Karpas-422 (cell line): ENCODE measurements at regions not wholly inside any gene's neighbourhood (a gene's known extent, or its start where the extent isn't known, plus 50 kb on each side); places are given as distances from the start of the nearest gene placed in this dataset.

ENCODE experiments used
- DNase-seq: peaks from one replicate; pipeline ENCODE4 v3.0.0-alpha.2; 2015
- H2AFZ ChIP-seq: fragments of 200-600 bp; sonication (generic); 2 replicates; pipeline ENCODE4 v1.6.1; 2014; ENCODE audit warnings: antibody characterized with exemption, low read length, mixed read lengths
- H3K27ac ChIP-seq: fragments of 200-600 bp; sonication (generic); 2 replicates; pipeline ENCODE4 v1.5.1; 2014; ENCODE audit warnings: mild to moderate bottlenecking, low read length, moderate library complexity
- H3K27me3 ChIP-seq: fragments of 200-600 bp; sonication (generic); 2 replicates; pipeline ENCODE4 v1.6.1; 2014; ENCODE audit warnings: low read length, mixed read lengths
- H3K36me3 ChIP-seq: fragments of 200-600 bp; sonication (generic); 2 replicates; pipeline ENCODE4 v1.6.1; 2014; ENCODE audit warnings: low read length, mixed read lengths; ENCODE audit not compliant: insufficient read depth
- H3K4me1 ChIP-seq: fragments of 200-600 bp; sonication (generic); 2 replicates; pipeline ENCODE4 v1.6.1; 2014; ENCODE audit warnings: mild to moderate bottlenecking, low read length, mixed read lengths
- H3K4me2 ChIP-seq: fragments of 200-600 bp; sonication (generic); 2 replicates; pipeline ENCODE4 v1.6.1; 2014; ENCODE audit warnings: low read length, low read depth, mild to moderate bottlenecking; ENCODE audit not compliant: poor library complexity, severe bottlenecking
- H3K4me3 ChIP-seq: fragments of 200-600 bp; sonication (generic); 2 replicates; pipeline ENCODE4 v1.5.1; 2014; ENCODE audit warnings: mild to moderate bottlenecking, antibody characterized with exemption, low read length, mixed read lengths
- H3K79me2 ChIP-seq: fragments of 200-600 bp; sonication (generic); 2 replicates; pipeline ENCODE4 v1.6.1; 2014; ENCODE audit warnings: mild to moderate bottlenecking, low read length, mixed read lengths
- H3K9ac ChIP-seq: fragments of 200-600 bp; sonication (generic); 2 replicates; pipeline ENCODE4 v1.6.0; 2014; ENCODE audit warnings: low read length
- H3K9me2 ChIP-seq: fragments of 200-600 bp; sonication (generic), shearing (Covaris generic); replicated peaks from 2 replicates; pipeline ENCODE4 v1.6.0; 2014; ENCODE audit warnings: mild to moderate bottlenecking, low read length, moderate library complexity; ENCODE audit not compliant: insufficient read depth
- H3K9me3 ChIP-seq: fragments of 300-700, 200-600 bp; sonication (generic); 2 replicates; pipeline ENCODE4 v1.6.1; 2014; ENCODE audit warnings: low read length, mixed read lengths
- H4K20me1 ChIP-seq: fragments of 200-600 bp; sonication (generic); 2 replicates; pipeline ENCODE4 v1.6.1; 2014; ENCODE audit warnings: mild to moderate bottlenecking, antibody characterized with exemption, low read length, low read depth; ENCODE audit not compliant: insufficient read depth

DNA sequence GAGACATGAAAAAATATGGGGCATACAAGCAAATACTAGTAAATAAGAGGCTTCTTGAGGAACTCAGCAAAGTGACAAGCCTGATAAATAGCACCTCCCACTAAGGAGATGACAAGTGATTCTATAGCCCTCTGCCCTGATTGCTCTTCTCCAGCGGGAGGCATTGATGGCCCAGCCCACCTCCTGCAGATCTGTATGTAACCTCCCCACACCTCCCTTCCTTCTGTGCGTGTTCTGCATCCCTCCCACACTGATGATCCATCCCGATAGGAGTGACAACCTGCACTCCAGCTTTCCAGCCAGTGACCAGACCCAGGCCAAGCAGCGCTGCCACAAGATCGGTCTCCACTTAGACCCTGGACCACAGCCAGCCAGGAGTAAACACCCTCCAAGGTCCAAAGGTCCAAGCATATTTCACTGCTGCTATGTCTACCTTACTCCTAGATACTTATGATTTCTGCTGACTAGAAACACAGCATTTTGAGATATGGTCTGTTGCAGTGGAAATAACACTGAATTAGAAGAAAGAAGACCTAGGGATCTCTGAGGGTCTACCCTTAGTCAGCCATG lies 176.1 kb downstream of the BRINP2 start:
- no peaks in the 10 kb centered on the region for H3K9me2 ChIP-seq
- no peak overlapping the region for H3K27ac ChIP-seq
- no peak overlapping the region for H3K9ac ChIP-seq
- H3K79me2 ChIP-seq = no peaks in the 10 kb centered on the region
- no peaks in the 10 kb centered on the region for H3K36me3 ChIP-seq
- no peaks in the 10 kb centered on the region for H3K9me3 ChIP-seq
- no peak overlapping the region for H3K4me2 ChIP-seq
- H3K4me3 ChIP-seq = no peak overlapping the region
- DNase-seq = no peak
- H2AFZ ChIP-seq = no peak overlapping the region
- H3K4me1 ChIP-seq = no peaks in the 10 kb centered on the region
- no peaks in the 10 kb centered on the region for H3K27me3 ChIP-seq
- no peaks in the 10 kb centered on the region for H4K20me1 ChIP-seq

DNA sequence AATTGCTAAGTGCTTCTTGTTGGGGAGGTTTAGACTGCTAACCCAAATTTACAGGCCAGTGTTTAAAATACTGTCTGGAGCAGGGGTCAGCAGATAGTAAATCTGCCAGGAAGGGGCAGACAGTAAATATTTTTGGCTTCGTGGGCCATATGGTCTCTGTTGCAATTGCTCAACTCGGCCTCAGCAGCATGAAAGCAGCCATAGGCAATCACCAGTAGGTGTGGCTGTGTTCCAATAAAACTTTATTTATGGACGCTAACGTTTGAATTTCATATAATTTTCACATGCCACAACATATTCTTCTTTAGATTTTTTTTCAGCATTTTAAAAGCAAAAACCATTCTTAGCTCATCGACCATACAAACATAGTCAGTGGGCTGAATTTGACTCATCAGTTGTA lies 172.7 kb downstream of the BRINP2 start:
- no peak overlapping the region for H3K9ac ChIP-seq
- H3K27ac ChIP-seq = no peak overlapping the region
- H2AFZ ChIP-seq = no peak overlapping the region
- no peaks in the 10 kb centered on the region for H3K27me3 ChIP-seq
- no peak overlapping the region for H3K4me2 ChIP-seq
- no peaks in the 10 kb centered on the region for H4K20me1 ChIP-seq
- no peak for DNase-seq
- H3K79me2 ChIP-seq = no peaks in the 10 kb centered on the region
- H3K36me3 ChIP-seq = no peaks in the 10 kb centered on the region
- no peaks in the 10 kb centered on the region for H3K4me1 ChIP-seq
- H3K4me3 ChIP-seq = no peak overlapping the region
- no peaks in the 10 kb centered on the region for H3K9me3 ChIP-seq
- no peaks in the 10 kb centered on the region for H3K9me2 ChIP-seq

DNA sequence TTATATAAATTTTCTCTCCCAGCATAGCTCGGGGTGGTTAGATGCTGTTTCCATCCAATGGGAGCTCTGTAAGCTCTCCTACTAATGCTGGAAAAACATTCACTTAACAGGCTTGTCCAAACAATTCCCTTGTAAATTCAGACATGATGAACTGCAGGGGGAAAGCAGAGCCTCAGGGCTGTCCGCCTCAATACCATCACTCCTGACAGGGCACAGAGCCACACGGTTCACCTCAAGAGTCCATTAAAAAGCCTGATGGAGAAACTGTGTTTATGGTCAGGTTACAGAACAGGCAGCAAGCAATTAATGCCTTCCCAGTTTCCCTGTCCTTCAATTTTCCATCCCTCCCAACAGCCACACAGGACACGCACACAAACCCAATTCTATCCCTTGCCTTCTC lies 171.0 kb downstream of the BRINP2 start:
- no peak overlapping the region for H3K4me3 ChIP-seq
- no peaks in the 10 kb centered on the region for H3K36me3 ChIP-seq
- no peak overlapping the region for H3K9ac ChIP-seq
- H4K20me1 ChIP-seq = no peaks in the 10 kb centered on the region
- H3K4me2 ChIP-seq = no peak overlapping the region
- no peaks in the 10 kb centered on the region for H3K27me3 ChIP-seq
- H2AFZ ChIP-seq = no peak overlapping the region
- no peaks in the 10 kb centered on the region for H3K79me2 ChIP-seq
- no peak overlapping the region for H3K27ac ChIP-seq
- no peak for DNase-seq
- H3K4me1 ChIP-seq = no peaks in the 10 kb centered on the region
- H3K9me2 ChIP-seq = no peaks in the 10 kb centered on the region
- H3K9me3 ChIP-seq = no peaks in the 10 kb centered on the region

DNA sequence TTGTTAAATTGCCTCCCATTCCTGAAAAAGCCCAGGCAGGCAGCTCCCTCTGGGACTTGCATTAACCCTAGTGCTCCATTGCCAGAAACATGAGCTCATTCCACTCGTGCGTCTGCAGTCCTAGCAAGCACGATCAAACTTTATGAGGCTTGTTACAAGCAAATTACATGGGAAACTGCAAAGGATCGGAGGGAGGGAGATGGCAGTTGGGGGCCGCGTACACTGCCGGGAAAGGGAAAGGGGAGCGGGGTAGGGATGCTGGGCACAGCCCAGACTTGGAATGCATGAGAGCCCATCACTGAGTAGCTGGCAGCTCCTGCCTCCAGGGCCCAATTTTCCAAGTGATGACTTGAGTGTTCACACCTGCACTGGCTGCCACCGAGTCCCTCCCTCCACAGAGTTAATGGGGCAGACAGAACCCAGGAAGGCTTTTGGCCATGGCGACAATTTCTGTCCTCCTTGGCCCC lies 169.9 kb downstream of the BRINP2 start:
- H3K4me2 ChIP-seq = no peak overlapping the region
- H3K4me1 ChIP-seq = no peaks in the 10 kb centered on the region
- no peaks in the 10 kb centered on the region for H3K27me3 ChIP-seq
- no peaks in the 10 kb centered on the region for H3K9me2 ChIP-seq
- H4K20me1 ChIP-seq = no peaks in the 10 kb centered on the region
- H3K9me3 ChIP-seq = no peaks in the 10 kb centered on the region
- H3K27ac ChIP-seq = no peak overlapping the region
- H3K36me3 ChIP-seq = no peaks in the 10 kb centered on the region
- no peak for DNase-seq
- H3K9ac ChIP-seq = no peak overlapping the region
- no peak overlapping the region for H3K4me3 ChIP-seq
- no peak overlapping the region for H2AFZ ChIP-seq
- no peaks in the 10 kb centered on the region for H3K79me2 ChIP-seq

DNA sequence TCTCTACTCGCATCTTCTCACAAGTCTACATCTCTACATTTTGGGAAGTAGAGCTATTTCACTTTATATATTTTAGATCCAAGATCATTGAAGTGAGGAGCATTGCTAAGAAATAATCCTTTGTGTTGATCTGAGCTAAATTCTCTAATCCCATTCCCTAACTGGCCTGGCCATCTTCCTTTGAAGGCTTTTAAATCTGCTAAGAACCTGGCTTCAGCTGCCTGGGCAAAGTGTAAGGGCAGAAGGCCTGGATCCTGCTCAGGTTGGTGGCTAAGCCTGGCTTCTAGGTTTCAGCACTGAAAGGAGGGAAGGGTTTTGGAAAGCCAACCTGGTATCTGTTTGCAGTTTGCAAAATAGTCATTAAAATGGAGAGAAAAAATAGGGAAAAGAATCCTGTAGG lies 167.6 kb downstream of the BRINP2 start:
- Histone ChIP-seq H3K9me3 (no peaks in the 10 kb centered on the region), H3K9ac (no peak overlapping the region), H3K4me1 (no peaks in the 10 kb centered on the region), H3K9me2 (no peaks in the 10 kb centered on the region), H3K79me2 (no peaks in the 10 kb centered on the region), H3K36me3 (no peaks in the 10 kb centered on the region), H4K20me1 (no peaks in the 10 kb centered on the region), H2AFZ (no peak overlapping the region), H3K4me2 (no peak overlapping the region), H3K27me3 (no peaks in the 10 kb centered on the region), H3K4me3 (no peak overlapping the region), H3K27ac (no peak overlapping the region)
- no peak for DNase-seq

DNA sequence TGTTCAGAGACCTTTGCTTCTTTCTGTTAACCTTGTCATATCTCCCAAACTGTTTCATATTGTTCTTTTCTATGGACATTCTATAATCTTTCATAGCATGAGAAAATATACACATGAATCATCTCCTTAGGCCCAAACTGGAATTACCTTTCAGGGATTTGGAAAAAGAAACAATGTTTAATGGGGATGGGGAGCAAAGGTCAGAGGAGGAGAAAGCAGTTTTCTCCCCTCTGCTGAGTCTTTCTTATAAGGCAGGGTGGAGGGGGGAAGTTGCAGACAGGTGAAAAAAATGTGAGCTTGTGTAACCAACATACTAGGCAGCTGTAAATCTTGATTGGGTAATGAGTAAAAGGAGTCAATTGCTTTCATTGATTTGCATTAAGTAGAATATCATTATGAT lies 164.1 kb downstream of the BRINP2 start:
- H3K9me2 ChIP-seq = no peaks in the 10 kb centered on the region
- H3K36me3 ChIP-seq = no peaks in the 10 kb centered on the region
- no peak overlapping the region for H3K4me2 ChIP-seq
- H4K20me1 ChIP-seq = no peaks in the 10 kb centered on the region
- no peak for DNase-seq
- H3K9ac ChIP-seq = no peak overlapping the region
- H3K79me2 ChIP-seq = no peaks in the 10 kb centered on the region
- H3K4me1 ChIP-seq = no peaks in the 10 kb centered on the region
- H3K4me3 ChIP-seq = no peak overlapping the region
- H3K27ac ChIP-seq = no peak overlapping the region
- no peaks in the 10 kb centered on the region for H3K27me3 ChIP-seq
- no peak overlapping the region for H2AFZ ChIP-seq
- no peaks in the 10 kb centered on the region for H3K9me3 ChIP-seq

DNA sequence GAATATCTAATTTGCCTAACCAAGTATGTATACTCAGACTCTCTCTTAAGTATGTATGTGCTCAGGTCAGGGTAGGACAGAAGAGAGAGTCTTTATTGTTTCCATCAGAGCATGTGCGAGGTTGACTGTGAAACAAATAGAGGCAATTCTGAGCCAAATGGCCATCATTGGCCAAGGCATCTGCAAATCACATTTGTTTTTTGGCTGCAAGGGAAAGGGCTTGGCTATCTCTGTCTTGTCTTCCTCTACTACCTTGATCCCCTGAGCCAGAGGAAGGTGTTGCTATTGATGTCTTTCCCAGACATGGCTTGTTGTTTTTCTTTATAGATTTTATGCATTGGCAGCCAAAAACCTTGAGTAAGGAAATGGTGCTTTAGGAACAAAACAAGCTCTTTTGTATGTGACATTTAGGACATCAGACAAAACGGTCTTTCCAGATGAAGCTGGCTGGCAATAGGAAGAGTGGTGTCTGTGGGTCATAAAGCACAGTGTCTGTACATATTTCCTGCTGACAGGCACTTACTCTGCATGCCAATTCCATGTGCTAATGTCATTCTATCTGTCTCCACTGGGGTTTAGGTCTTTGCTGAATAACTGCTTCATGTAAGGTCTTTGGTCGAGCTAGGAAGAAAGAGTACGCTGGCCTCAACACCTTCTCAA lies 163.3 kb downstream of the BRINP2 start:
- no peak overlapping the region for H3K4me3 ChIP-seq
- H3K36me3 ChIP-seq = no peaks in the 10 kb centered on the region
- H3K9me2 ChIP-seq = no peaks in the 10 kb centered on the region
- H3K4me2 ChIP-seq = no peak overlapping the region
- H3K27ac ChIP-seq = no peak overlapping the region
- no peak for DNase-seq
- no peaks in the 10 kb centered on the region for H3K79me2 ChIP-seq
- H2AFZ ChIP-seq = no peak overlapping the region
- no peaks in the 10 kb centered on the region for H3K9me3 ChIP-seq
- no peaks in the 10 kb centered on the region for H3K27me3 ChIP-seq
- no peaks in the 10 kb centered on the region for H4K20me1 ChIP-seq
- no peaks in the 10 kb centered on the region for H3K4me1 ChIP-seq
- H3K9ac ChIP-seq = no peak overlapping the region
